ENCODE measurements at regions not wholly inside any gene's neighbourhood (a gene's known extent, or its start where the extent isn't known, plus 50 kb on each side); places are given as distances from the start of the nearest gene placed in this dataset.

GRCh38 chr2:133814890-133815289 is 246.6 kb upstream of the NCKAP5 start:
- TF ChIP-seq CTCF (IDR thresholded peaks at IDR 0.05) (no peak), POLR2A (IDR thresholded peaks at IDR 0.05) (no peak), POLR2AphosphoS5 (IDR thresholded peaks at IDR 0.05) (no peak)
